Panc1 (cell line): ENCODE measurements at regions not wholly inside any gene's neighbourhood (a gene's known extent, or its start where the extent isn't known, plus 50 kb on each side); places are given as distances from the start of the nearest gene placed in this dataset.

ENCODE experiments used
- ATAC-seq: fragments of 200-7000 bp; cut with Tn5 transposase; 2 replicates; pipeline ENCODE4 v1.9.1; 2020; ENCODE audit warnings: mild to moderate bottlenecking, moderate library complexity
- BruUV-seq: library from RNA; stranded (reverse); fragments of 400-500 nt; replicated peaks from 2 replicates; lab custom pipeline; 2021; lab: Mats Ljungman, UMichigan
- CTCF ChIA-PET: fragments of 300-600 bp; sonication (Branson Sonifier 250); formaldehyde crosslinking; loops from one replicate; lab custom pipeline; 2022; ENCODE audit warnings: antibody characterized with exemption; lab: Charles Lee
- POLR2A ChIA-PET: fragments of 300-600 bp; sonication (Branson Sonifier 250); formaldehyde crosslinking; loops from one replicate; lab custom pipeline; 2022; ENCODE audit warnings: antibody characterized with exemption; lab: Charles Lee
- DNase-seq: peaks from one replicate; pipeline ENCODE4 v3.0.0-alpha.2; 2010; ENCODE audit warnings: low read depth, low spot score
- H3K27ac ChIP-seq: 2 replicates; pipeline ENCODE4 v1.5.1; 2011; ENCODE audit warnings: mild to moderate bottlenecking, low read length, inconsistent platforms
- H3K27me3 ChIP-seq: fragments of 200-500 bp; sonication (Bioruptor generic); 2 replicates; pipeline ENCODE4 v1.6.0; 2014; ENCODE audit warnings: low read length, inconsistent platforms; ENCODE audit not compliant: control insufficient read depth, insufficient read depth
- H3K36me3 ChIP-seq: fragments of 200-500 bp; sonication (Bioruptor generic); 2 replicates; pipeline ENCODE4 v1.5.1; 2014; ENCODE audit warnings: inconsistent platforms, mild to moderate bottlenecking, low read length, moderate library complexity; ENCODE audit not compliant: control insufficient read depth, insufficient read depth
- H3K4me1 ChIP-seq: 2 replicates; pipeline ENCODE4 v1.5.1; 2011; ENCODE audit warnings: inconsistent platforms, mild to moderate bottlenecking, low read length, moderate library complexity; ENCODE audit not compliant: control insufficient read depth, insufficient read depth
- H3K4me3 ChIP-seq, 2 experiments: 2 replicates each; pipeline ENCODE4 v1.5.1; 2011 to 2012; ENCODE audit warnings: low read depth in 2 of 2, low read length in 2 of 2, mild to moderate bottlenecking in 2 of 2, inconsistent platforms in 1 of 2, moderate library complexity in 1 of 2
- H3K9me3 ChIP-seq: fragments of 200-500 bp; sonication (Bioruptor generic); 2 replicates; pipeline ENCODE4 v1.5.1; 2014; ENCODE audit warnings: low read depth, mild to moderate bottlenecking, inconsistent platforms, low read length, moderate library complexity; ENCODE audit not compliant: control insufficient read depth, insufficient read depth
- POLR2AphosphoS5 ChIP-seq: IDR thresholded peaks from 2 replicates; pipeline ENCODE4 v1.6.1; 2012; ENCODE audit warnings: mild to moderate bottlenecking, low read depth, low read length, moderate library complexity
- SIN3A ChIP-seq: IDR thresholded peaks from 2 replicates; pipeline ENCODE4 v1.6.1; 2012; ENCODE audit warnings: low read depth, mild to moderate bottlenecking, low read length, moderate library complexity, borderline replicate concordance; ENCODE audit not compliant: insufficient read depth
- TCF7L2 ChIP-seq: IDR thresholded peaks from 2 replicates; pipeline ENCODE4 v1.6.1; 2011; ENCODE audit warnings: mild to moderate bottlenecking, low read depth, low read length, inconsistent platforms
- in situ Hi-C: cut with HindIII; loops from 2 replicates; pipeline ENCODE4 v1.10.0; 2016; ENCODE audit warnings: low sequenced_read_pairs, low pct_unique_long_range_greater_than_20kb
- intact Hi-C: fragments of 100-400 bp; cut with micrococcal nuclease; formaldehyde crosslinking; loops from one replicate; pipeline ENCODE4 v1.10.0; 2022; ENCODE audit not compliant: unreplicated experiment
- TF ChIP-seq, protein P1 (sequence below), 2 experiments: IDR thresholded peaks; 2 replicates each; pipeline ENCODE4 v1.6.1; 2011 to 2012; ENCODE audit warnings: low read depth in 2 of 2, control low read depth in 1 of 2, low read length in 1 of 2, mild to moderate bottlenecking in 1 of 2, moderate library complexity in 1 of 2; ENCODE audit not compliant: insufficient read depth in 1 of 2
- TF ChIP-seq, protein P2 (sequence below): fragments of 450-650 bp; IDR thresholded peaks from 2 replicates; pipeline ENCODE4 v1.5.1; 2017; ENCODE audit warnings: mild to moderate bottlenecking

DNA sequence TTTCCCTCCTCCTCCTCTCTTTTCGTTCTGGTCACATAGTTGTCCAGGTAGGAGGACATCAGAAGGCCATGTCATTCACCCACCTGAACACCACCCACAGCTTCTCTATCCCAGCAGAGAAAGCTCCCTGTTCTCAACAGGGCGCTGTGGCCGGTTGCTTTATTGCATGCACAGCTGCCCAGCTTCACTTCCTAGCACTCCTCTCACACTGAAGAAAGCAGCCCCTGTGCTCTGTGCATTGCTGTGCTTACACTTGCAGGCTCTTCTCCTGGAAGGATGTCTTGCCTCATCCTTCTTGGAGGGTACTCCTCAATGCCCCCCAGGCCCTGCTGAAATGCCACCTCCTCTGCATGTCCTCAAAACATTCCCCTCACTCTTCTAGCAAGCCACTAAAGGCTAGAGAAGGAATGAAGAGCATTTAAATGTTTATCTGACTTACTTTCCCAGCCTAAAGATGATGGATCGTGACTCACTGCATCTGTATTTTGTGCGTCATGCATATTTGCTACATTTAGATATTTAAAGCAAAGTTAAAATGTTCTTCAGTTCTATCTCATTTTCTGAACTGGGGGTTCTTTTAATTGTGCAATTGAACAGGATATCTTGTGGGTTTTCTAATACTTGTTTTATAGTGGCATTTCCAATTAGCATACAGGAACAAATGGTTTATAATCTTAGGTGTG, 186.4 kb upstream of the PUDP start:
- in situ Hi-C loops (no loop called here), intact Hi-C loops (no loop called here)
- Histone ChIP-seq H3K36me3 (no peaks in the 10 kb centered on the region), H3K4me3 (no peak overlapping the region), H3K9me3 (no peaks in the 10 kb centered on the region), H3K27ac (no peak overlapping the region), H3K4me1 (no peaks in the 10 kb centered on the region), H3K27me3 (no peaks in the 10 kb centered on the region)
- ATAC-seq (no peak), DNase-seq (no peak)
- POLR2A ChIA-PET = no interaction called here
- CTCF ChIA-PET = no interaction called here
- BruUV-seq = no TSS peak
- TF ChIP-seq POLR2AphosphoS5 = no peak
- no peak for TF ChIP-seq TCF7L2
- TF ChIP-seq SIN3A = no peak
- TF ChIP-seq, protein P1, sequence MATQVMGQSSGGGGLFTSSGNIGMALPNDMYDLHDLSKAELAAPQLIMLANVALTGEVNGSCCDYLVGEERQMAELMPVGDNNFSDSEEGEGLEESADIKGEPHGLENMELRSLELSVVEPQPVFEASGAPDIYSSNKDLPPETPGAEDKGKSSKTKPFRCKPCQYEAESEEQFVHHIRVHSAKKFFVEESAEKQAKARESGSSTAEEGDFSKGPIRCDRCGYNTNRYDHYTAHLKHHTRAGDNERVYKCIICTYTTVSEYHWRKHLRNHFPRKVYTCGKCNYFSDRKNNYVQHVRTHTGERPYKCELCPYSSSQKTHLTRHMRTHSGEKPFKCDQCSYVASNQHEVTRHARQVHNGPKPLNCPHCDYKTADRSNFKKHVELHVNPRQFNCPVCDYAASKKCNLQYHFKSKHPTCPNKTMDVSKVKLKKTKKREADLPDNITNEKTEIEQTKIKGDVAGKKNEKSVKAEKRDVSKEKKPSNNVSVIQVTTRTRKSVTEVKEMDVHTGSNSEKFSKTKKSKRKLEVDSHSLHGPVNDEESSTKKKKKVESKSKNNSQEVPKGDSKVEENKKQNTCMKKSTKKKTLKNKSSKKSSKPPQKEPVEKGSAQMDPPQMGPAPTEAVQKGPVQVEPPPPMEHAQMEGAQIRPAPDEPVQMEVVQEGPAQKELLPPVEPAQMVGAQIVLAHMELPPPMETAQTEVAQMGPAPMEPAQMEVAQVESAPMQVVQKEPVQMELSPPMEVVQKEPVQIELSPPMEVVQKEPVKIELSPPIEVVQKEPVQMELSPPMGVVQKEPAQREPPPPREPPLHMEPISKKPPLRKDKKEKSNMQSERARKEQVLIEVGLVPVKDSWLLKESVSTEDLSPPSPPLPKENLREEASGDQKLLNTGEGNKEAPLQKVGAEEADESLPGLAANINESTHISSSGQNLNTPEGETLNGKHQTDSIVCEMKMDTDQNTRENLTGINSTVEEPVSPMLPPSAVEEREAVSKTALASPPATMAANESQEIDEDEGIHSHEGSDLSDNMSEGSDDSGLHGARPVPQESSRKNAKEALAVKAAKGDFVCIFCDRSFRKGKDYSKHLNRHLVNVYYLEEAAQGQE (IDR thresholded peaks at IDR 0.05; ENCODE audit: insufficient read depth in 1 of 2, low read depth in 2 of 2, low read length in 1 of 2) = no peak
- TF ChIP-seq, protein P2, sequence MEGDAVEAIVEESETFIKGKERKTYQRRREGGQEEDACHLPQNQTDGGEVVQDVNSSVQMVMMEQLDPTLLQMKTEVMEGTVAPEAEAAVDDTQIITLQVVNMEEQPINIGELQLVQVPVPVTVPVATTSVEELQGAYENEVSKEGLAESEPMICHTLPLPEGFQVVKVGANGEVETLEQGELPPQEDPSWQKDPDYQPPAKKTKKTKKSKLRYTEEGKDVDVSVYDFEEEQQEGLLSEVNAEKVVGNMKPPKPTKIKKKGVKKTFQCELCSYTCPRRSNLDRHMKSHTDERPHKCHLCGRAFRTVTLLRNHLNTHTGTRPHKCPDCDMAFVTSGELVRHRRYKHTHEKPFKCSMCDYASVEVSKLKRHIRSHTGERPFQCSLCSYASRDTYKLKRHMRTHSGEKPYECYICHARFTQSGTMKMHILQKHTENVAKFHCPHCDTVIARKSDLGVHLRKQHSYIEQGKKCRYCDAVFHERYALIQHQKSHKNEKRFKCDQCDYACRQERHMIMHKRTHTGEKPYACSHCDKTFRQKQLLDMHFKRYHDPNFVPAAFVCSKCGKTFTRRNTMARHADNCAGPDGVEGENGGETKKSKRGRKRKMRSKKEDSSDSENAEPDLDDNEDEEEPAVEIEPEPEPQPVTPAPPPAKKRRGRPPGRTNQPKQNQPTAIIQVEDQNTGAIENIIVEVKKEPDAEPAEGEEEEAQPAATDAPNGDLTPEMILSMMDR = no peak

DNA sequence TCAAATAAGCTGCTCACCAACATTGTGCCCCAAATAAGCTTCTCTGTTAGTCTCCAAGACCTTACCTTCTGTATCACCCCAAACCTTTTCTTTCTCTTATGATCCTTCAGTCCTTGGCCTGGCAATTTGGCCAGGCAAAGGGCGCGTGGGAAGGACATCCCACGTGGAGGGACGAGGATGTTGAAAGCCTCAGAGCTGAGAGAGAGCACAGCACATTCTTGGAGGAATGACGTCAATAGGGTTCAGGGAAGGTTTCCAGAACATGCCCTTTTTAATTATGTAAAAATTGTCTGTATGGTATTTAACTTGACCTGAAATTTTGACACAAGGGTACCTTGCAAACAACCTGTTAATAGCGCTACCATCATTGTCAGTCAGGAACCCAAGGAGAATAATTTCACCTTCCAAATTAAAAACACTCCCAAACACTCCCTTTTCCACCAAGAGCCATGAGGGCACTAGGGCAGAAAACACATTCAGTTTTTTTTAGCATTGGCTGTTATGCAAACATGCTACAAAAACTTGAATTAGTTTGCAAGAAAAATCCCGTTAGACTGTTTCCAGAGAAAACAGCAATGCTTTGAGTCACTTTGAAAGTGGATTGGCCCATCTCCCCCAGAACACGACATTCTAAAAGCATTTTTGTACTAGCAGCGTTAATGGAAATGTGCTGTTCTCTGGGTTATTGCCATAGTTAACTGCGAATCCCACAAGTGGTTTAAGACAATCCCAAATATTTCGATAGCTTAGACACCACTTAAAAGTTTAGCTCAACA, 183.2 kb upstream of the PUDP start:
- no peak for DNase-seq
- no peaks in the 10 kb centered on the region for H3K9me3 ChIP-seq
- no peak overlapping the region for H3K4me3 ChIP-seq
- H3K27ac ChIP-seq = no peak overlapping the region
- no peaks in the 10 kb centered on the region for H3K27me3 ChIP-seq
- ChIA-PET POLR2A (no interaction called here), CTCF (no interaction called here)
- no peak for ATAC-seq
- H3K36me3 ChIP-seq = no peaks in the 10 kb centered on the region
- TF ChIP-seq, protein P1 (IDR thresholded peaks at IDR 0.05; ENCODE audit: insufficient read depth in 1 of 2, low read depth in 2 of 2, low read length in 1 of 2) = no peak
- TF ChIP-seq POLR2AphosphoS5 (no peak), TCF7L2 (no peak)
- TF ChIP-seq, protein P2 = no peak
- in situ Hi-C loops (no loop called here), intact Hi-C loops (no loop called here)
- no peaks in the 10 kb centered on the region for H3K4me1 ChIP-seq
- no TSS peak for BruUV-seq
